Stomach (tissue), 4 donors: ENCODE measurements at regions not wholly inside any gene's neighbourhood (a gene's known extent, or its start where the extent isn't known, plus 50 kb on each side); places are given as distances from the start of the nearest gene placed in this dataset.

Experiments used
- CTCF ChIP-seq, 7 experiments: fragments of 450-650 bp in 4 of 7; fragments of 200-600 bp in 3 of 7; sonication (generic) in 3 of 7; IDR thresholded peaks; one replicate each; pipeline ENCODE4 v1.5.1; 2016 to 2019; ENCODE audit warnings: antibody characterized with exemption in 7 of 7, control low read depth in 2 of 7, mild to moderate bottlenecking in 1 of 7
- POLR2A ChIP-seq, 4 donors: fragments of 450-650 bp; IDR thresholded peaks; one replicate each; pipeline ENCODE4 v1.6.1; 2016; ENCODE audit warnings: antibody characterized with exemption in 4 of 4, control low read depth in 2 of 4, mild to moderate bottlenecking in 1 of 4, moderate library complexity in 1 of 4
- POLR2AphosphoS5 ChIP-seq, 3 donors: sonication (generic); formaldehyde crosslinking; IDR thresholded peaks; one replicate each; pipeline ENCODE4 v1.6.1; 2016; ENCODE audit warnings: antibody characterized with exemption in 3 of 3

GRCh38 chr16:29231244-29231643, 175.3 kb downstream of the NPIPB11 start:
- TF ChIP-seq CTCF (IDR thresholded peaks at IDR 0.05) (no peak), POLR2A (IDR thresholded peaks at IDR 0.05) (no peak), POLR2AphosphoS5 (IDR thresholded peaks at IDR 0.05) (no peak)
